HEK293 (cell line): ENCODE measurements at regions not wholly inside any gene's neighbourhood (a gene's known extent, or its start where the extent isn't known, plus 50 kb on each side); places are given as distances from the start of the nearest gene placed in this dataset.

Experiments
- CTCF ChIA-PET: fragments of 350-600 bp; formaldehyde crosslinking; extraction: SDS; loops from one replicate; lab custom pipeline; 2021; ENCODE audit warnings: antibody characterized with exemption; lab: Yijun Ruan, JAX
- POLR2A ChIA-PET: fragments of 300-600 bp; formaldehyde crosslinking; extraction: SDS; loops from one replicate; lab custom pipeline; 2020; ENCODE audit warnings: antibody characterized with exemption, inconsistent platforms; lab: Yijun Ruan, JAX
- H3K27ac ChIP-seq: fragments of 200-500 bp; sonication (Bioruptor generic); 2 replicates; pipeline ENCODE4 v1.5.1; 2014; ENCODE audit warnings: low read depth, low read length, control low read depth, inconsistent platforms; ENCODE audit errors: extremely low read depth
- H3K36me3 ChIP-seq, 2 experiments: fragments of 200-500 bp in 1 of 2; sonication (Bioruptor generic) in 1 of 2; 1 replicate in 1 of 2; 2 replicates in 1 of 2; pipeline ENCODE4 v1.5.1; 2014 to 2017; ENCODE audit warnings: inconsistent platforms in 2 of 2, low read length in 2 of 2; ENCODE audit not compliant: control insufficient read depth in 2 of 2, insufficient read depth in 1 of 2
- H3K4me1 ChIP-seq: fragments of 200-500 bp; sonication (Bioruptor generic); 2 replicates; pipeline ENCODE4 v1.5.1; 2014; ENCODE audit warnings: mild to moderate bottlenecking, low read length, inconsistent platforms; ENCODE audit not compliant: control insufficient read depth, insufficient read depth
- H3K4me3 ChIP-seq: 2 replicates; pipeline ENCODE4 v1.5.1; 2011; ENCODE audit warnings: low read depth, mild to moderate bottlenecking, control low read depth, low read length, moderate library complexity
- H3K9me3 ChIP-seq: fragments of 200-500 bp; sonication (Bioruptor generic); 2 replicates; pipeline ENCODE4 v1.5.1; 2014; ENCODE audit warnings: low read depth, low read length, inconsistent platforms; ENCODE audit not compliant: control insufficient read depth, insufficient read depth
- EGR2 ChIP-seq: fragments of 450-650 bp; formaldehyde crosslinking; IDR thresholded peaks from 2 replicates; pipeline ENCODE4 v1.5.1; 2016; ENCODE audit warnings: low read depth, missing biosample characterization, missing genetic modification characterization
- GLI4 ChIP-seq: fragments of 450-650 bp; formaldehyde crosslinking; IDR thresholded peaks from 2 replicates; pipeline ENCODE4 v1.5.1; 2016; ENCODE audit warnings: missing biosample characterization, missing genetic modification characterization
- GLIS1 ChIP-seq: fragments of 450-650 bp; formaldehyde crosslinking; IDR thresholded peaks from 2 replicates; pipeline ENCODE4 v1.5.1; 2016; ENCODE audit warnings: missing biosample characterization, missing genetic modification characterization
- INSM2 ChIP-seq: fragments of 450-650 bp; formaldehyde crosslinking; IDR thresholded peaks from 2 replicates; pipeline ENCODE4 v1.5.1; 2016; ENCODE audit warnings: missing biosample characterization, missing genetic modification characterization
- PRDM1 ChIP-seq: fragments of 450-650 bp; formaldehyde crosslinking; IDR thresholded peaks from 2 replicates; pipeline ENCODE4; 2016; ENCODE audit warnings: missing biosample characterization, missing genetic modification characterization
- ZBTB17 ChIP-seq: fragments of 450-650 bp; formaldehyde crosslinking; IDR thresholded peaks from 2 replicates; pipeline ENCODE4 v1.5.1; 2016; ENCODE audit warnings: missing biosample characterization, missing genetic modification characterization
- ZBTB20 ChIP-seq: fragments of 450-650 bp; formaldehyde crosslinking; IDR thresholded peaks from 2 replicates; pipeline ENCODE4 v1.5.1; 2016; ENCODE audit warnings: missing biosample characterization, missing genetic modification characterization
- ZEB2 ChIP-seq: fragments of 450-650 bp; formaldehyde crosslinking; IDR thresholded peaks from 2 replicates; pipeline ENCODE4 v1.5.1; 2016; ENCODE audit warnings: missing biosample characterization, missing genetic modification characterization
- ZFP3 ChIP-seq: fragments of 450-650 bp; formaldehyde crosslinking; IDR thresholded peaks from 2 replicates; pipeline ENCODE4 v1.5.1; 2016; ENCODE audit warnings: low read depth, missing biosample characterization, missing genetic modification characterization
- ZIC2 ChIP-seq: fragments of 450-650 bp; formaldehyde crosslinking; IDR thresholded peaks from 2 replicates; pipeline ENCODE4 v1.5.1; 2016; ENCODE audit warnings: missing biosample characterization, missing genetic modification characterization
- ZNF16 ChIP-seq: fragments of 450-650 bp; formaldehyde crosslinking; IDR thresholded peaks from 2 replicates; pipeline ENCODE4 v1.5.1; 2016; ENCODE audit warnings: low read depth, missing biosample characterization, missing genetic modification characterization
- ZNF341 ChIP-seq: fragments of 450-650 bp; formaldehyde crosslinking; IDR thresholded peaks from 2 replicates; pipeline ENCODE4; 2016; ENCODE audit warnings: low read depth, missing biosample characterization, missing genetic modification characterization
- ZNF354C ChIP-seq: fragments of 450-650 bp; formaldehyde crosslinking; IDR thresholded peaks from 2 replicates; pipeline ENCODE4 v1.5.1; 2016; ENCODE audit warnings: missing biosample characterization, missing genetic modification characterization, low read depth, borderline replicate concordance
- ZNF449 ChIP-seq: fragments of 450-650 bp; formaldehyde crosslinking; IDR thresholded peaks from 2 replicates; pipeline ENCODE4 v1.5.1; 2017; ENCODE audit warnings: missing biosample characterization, mild to moderate bottlenecking, missing genetic modification characterization, moderate library complexity
- ZNF488 ChIP-seq: fragments of 450-650 bp; formaldehyde crosslinking; IDR thresholded peaks from 2 replicates; pipeline ENCODE4 v1.5.1; 2016; ENCODE audit warnings: missing biosample characterization, missing genetic modification characterization
- ZNF514 ChIP-seq: fragments of 450-650 bp; formaldehyde crosslinking; IDR thresholded peaks from 2 replicates; pipeline ENCODE4 v1.5.1; 2016; ENCODE audit warnings: missing biosample characterization, missing genetic modification characterization
- ZNF654 ChIP-seq: fragments of 450-650 bp; formaldehyde crosslinking; IDR thresholded peaks from 2 replicates; pipeline ENCODE4 v1.5.1; 2016; ENCODE audit warnings: low read depth, missing biosample characterization, missing genetic modification characterization
- ZNF747 ChIP-seq: fragments of 450-650 bp; formaldehyde crosslinking; IDR thresholded peaks from 2 replicates; pipeline ENCODE4 v1.5.1; 2016; ENCODE audit warnings: missing biosample characterization, missing genetic modification characterization
- ZNF776 ChIP-seq: fragments of 450-650 bp; formaldehyde crosslinking; IDR thresholded peaks from 2 replicates; pipeline ENCODE4 v1.5.0; 2017; ENCODE audit warnings: missing biosample characterization, missing genetic modification characterization, borderline replicate concordance
- ZNF843 ChIP-seq: fragments of 450-650 bp; formaldehyde crosslinking; IDR thresholded peaks from 2 replicates; pipeline ENCODE4 v1.5.1; 2016; ENCODE audit warnings: missing biosample characterization, missing genetic modification characterization
- ZSCAN16 ChIP-seq: fragments of 450-650 bp; formaldehyde crosslinking; IDR thresholded peaks from 2 replicates; pipeline ENCODE4 v1.5.1; 2016; ENCODE audit warnings: missing biosample characterization, missing genetic modification characterization

- ChIA-PET CTCF (interaction anchor here (0.5 to 1.7 kb wide), 3 partner anchors 236 to 258 kb away, joined by 3 to 6 read pairs (median 3); no protein-coding TSS in a partner anchor), POLR2A (no interaction called here)
- Histone ChIP-seq H3K27ac (no peak overlapping the region), H3K9me3 (no peaks in the 10 kb centered on the region), H3K4me3 (no peak overlapping the region), H3K4me1 (no peaks in the 10 kb centered on the region), H3K36me3 (no peaks in the 10 kb centered on the region)
- TF ChIP-seq ZBTB17 (tag by site-specific recombination) (no peak), ZNF16 (tag by site-specific recombination) (no peak), INSM2 (tag by site-specific recombination) (no peak), ZIC2 (tag by site-specific recombination) (no peak), PRDM1 (tag by site-specific recombination) (no peak), EGR2 (no peak), ZFP3 (no peak), ZNF488 (tag by site-specific recombination) (no peak), ZBTB20 (tag by site-specific recombination) (no peak), ZEB2 (tag by site-specific recombination) (no peak), ZSCAN16 (tag by site-specific recombination) (no peak), ZNF747 (tag by site-specific recombination) (no peak), ZNF341 (no peak), ZNF843 (tag by site-specific recombination) (no peak), GLIS1 (tag by site-specific recombination) (no peak), ZNF449 (tag by site-specific recombination) (no peak), GLI4 (tag by site-specific recombination) (no peak)
These were observed 141.3 kb upstream of the PMEPA1 start for GRCh38 chr20:57851025-57851682.

GRCh38 chr20:57849521-57850215 lies 139.9 kb upstream of the PMEPA1 start:
- ChIA-PET CTCF (no interaction called here), POLR2A (no interaction called here)
- Histone ChIP-seq H3K36me3 (no peaks in the 10 kb centered on the region), H3K9me3 (no peaks in the 10 kb centered on the region), H3K4me1 (no peaks in the 10 kb centered on the region), H3K27ac (no peak overlapping the region), H3K4me3 (no peak overlapping the region)
- no peak for TF ChIP-seq ZNF776
- no peak for TF ChIP-seq ZNF514 (tag by site-specific recombination)
- TF ChIP-seq ZNF354C (tag by site-specific recombination): no peak
- no peak for TF ChIP-seq ZNF654 (tag by site-specific recombination)
